GM21381 (cell line): ENCODE measurements at regions not wholly inside any gene's neighbourhood (a gene's known extent, or its start where the extent isn't known, plus 50 kb on each side); places are given as distances from the start of the nearest gene placed in this dataset.
"Not testable (repeated sequence)": the region's sequence is repeated elsewhere in the genome, so short reads cannot be mapped to it uniquely, and the experiment has no call there.

Source experiments
- ATAC-seq: cut with Tn5 transposase; IDR thresholded peaks from one replicate; pipeline ENCODE4 v1.9.1; 2021; ENCODE audit warnings: mild to moderate bottlenecking, moderate library complexity; ENCODE audit not compliant: unreplicated experiment

DNA sequence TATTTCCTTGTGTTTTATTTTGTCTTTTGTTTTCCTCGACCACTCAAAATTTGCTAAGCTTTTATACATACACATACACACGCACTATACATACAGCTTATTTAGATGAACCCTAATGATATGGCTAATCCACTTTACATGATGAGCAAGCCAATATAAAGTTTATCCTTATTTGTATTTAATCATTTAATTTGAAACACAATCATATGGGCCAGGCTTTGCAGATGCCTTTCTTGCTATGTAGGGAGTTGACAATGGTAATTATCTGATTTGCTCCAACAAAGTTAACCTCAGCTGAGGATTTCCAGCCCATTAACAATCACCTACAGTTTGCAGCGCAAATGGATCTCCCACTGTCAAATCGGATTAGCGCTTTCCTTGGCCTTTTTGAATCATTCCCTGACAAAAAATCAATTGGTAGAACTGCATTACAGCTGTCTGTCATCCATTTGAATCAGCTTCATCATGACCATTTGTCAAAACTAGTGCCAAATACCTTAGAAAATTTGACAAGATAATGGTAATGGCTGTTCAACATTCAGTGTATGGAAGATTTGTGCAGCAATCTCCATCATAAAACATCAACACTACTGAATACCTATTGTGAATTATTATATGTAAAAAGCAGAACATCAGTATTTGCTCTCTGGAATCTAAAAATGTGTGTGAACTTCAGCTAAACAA is 352.6 kb downstream of the MRPL39 start:
- no peak for ATAC-seq

DNA sequence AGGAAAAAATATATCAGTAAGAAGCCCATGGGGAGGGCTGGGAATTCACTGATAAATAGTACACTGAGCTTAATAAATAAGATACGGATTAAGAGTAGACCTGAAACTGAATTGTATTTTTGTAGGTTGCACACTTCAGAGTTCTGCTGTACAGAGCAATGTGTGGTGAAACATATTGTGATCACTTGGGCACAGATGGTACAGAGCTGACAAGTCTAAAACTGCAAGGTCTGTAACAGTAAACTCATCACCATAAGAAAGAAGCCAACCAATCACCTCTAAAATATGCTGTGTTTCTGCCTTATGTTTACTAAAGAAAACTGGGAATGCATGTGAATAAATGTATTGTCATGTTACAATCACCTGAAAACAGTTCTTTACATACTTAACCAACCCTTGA is 360.7 kb downstream of the MRPL39 start:
- no peak for ATAC-seq

DNA sequence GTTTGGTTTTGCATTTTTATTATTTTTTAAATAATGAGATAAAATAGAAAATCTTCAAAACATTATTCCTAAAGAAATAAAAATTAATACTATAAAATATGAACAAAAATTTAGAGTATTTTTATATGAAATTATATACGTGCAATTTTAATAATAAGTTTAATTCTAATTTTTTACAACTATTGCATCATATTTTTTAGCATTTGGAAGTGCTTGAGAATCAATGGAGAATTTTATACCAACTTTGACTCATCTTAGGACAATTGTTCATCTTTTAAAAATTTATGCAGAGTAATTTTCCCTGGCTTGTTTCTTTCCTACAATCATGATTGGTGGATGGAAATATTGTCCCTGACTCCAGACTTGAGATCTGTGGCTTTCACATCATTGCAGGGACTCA is 362.5 kb downstream of the MRPL39 start:
- no peak for ATAC-seq

DNA sequence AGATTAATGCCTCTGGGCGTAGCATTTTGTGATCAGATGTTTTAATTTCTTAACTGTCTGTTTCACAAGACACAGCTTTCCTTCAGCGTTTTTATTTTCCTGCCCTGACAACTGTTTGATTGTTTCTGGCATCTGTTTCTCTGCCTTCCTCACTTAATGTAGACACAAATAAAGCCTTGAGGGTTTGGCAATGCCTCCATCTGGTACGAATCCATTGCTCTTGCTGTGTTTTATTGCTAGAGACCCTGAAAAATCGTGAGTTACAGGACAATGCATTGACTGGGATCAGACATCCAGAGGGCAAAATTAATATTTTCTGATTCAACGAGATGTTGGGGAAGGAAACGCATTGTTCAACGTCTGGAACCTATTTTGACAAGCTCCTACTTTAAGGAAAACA is 363.5 kb downstream of the MRPL39 start:
- ATAC-seq, result no peak

DNA sequence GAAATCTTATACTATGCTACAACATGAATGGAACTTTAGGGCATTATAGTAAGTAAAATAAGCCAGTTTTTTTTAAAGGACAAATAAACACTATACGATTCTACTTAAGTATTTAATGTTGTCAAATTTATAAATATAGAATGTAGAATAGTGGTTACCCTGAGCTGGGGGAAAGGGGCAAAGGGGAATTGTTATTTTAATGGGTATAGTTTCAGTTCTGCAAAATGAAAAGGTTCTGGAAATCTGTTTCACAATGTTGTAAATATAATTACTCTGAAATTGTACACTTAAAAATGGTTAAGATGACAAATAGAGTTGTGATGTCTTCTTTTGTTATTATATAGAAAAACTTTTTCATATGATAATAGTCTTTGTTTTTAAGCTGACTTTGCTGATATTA is 366.3 kb downstream of the MRPL39 start:
- ATAC-seq, result no peak

DNA sequence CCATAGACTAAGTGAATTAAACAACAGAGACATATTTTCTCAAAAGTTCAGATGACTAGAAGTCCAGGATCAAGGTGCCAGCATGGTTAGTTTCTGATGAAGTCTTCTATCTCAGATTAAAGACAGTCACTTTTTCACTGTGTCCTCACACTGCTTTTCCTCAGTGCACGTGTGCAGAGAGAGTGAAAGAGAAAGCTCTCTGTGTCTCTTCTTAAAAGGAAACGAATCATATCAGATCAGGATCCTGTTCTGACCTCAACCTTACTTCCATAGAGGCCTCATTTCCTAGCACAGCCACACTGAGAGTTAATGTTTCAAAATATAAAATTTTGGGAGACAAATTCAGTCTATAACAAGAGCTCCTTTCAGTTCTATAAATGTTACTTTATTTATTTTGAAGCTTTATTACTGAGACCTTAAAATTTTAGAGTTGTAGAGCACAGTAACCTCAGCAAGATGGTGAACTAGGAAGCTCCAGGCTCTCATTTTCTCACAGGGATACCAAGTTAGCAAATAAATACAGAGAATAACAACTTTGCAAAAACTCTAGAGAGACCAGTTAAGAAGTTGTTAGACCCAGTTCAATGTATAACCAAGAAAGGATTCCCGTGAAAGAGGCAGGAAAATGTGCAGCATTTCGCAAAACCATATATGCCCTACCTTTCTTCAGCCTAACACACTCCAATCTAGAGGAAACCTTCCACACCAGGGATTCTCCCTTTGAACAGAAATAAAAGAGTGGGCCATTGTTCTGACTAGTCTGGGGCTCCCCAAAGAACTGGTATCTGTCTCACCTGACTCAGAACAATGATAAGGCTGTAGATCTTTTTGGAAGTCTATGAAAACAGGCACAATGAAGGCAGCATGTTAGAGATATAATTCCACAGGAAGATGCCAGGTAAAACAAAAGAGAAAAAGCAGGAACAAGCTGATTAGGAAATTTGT is 372.2 kb downstream of the MRPL39 start:
- ATAC-seq, result peak; percentile 93

DNA sequence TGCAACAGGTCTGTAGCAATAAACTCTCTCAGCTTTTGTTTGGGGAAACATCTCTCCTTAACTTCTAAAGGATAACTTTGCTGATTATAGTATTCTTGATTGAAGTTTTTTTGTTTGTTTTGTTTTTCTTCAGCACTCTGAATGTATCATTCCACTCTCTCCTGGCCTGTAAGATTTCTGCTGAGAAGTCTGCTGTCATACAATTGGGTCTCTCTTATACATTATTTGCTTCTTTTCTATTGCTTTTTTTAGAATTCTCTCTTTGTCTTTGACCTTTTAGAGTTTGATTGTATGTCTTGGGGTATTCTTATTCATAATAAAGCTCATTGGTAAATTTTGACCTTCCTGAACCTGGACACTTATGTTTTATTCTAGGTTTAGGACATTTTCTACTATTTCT is 386.3 kb downstream of the MRPL39 start:
- no peak for ATAC-seq

DNA sequence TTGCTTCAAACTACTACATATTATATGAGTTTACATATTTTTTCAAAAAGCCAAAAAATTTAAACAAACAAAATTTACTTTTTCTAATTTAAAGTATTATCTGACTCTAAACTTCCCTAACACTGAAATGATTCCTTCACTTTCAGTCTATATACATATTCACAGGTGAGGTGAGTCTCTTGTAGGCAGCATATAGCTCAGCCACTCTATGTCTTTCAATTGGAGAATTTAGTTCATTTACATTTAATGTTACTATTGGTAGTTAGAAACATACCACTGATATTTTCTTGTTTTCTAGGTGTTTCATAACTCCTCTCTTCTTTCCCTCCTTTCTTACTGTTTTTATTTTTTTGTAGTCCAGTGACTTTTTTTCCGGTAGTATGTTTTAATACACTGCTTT is 387.1 kb downstream of the MRPL39 start:
- no peak for ATAC-seq

DNA sequence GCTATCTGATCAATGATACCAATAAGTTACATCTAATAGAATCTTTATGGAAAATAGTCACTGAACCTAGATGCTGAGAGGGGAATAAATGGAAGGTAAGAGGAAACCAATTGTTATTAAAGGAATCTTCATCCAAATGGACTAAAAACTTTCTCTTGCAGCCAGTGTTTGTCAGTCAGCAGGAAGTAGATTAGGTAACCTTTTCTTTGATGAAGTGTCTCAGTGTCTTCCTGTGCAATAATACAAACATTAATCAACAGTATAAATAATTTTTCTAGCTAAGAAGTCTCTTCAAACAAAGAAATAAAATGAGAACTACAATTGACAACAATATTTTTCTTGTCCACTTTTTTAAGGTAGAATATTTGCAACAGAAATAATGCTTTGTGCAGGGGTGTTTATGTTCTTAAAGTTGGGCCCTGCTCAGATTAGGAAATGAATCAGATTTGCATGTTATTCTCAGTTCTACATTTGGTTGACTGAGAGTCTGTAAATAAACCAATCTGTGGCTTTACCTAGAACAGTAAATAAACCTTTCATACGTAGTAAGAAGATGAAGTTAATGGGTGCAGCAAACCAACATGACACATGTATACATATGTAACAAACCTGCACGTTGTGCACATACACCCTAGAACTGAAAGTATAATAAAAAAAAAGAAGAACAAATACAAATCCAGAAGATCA is 391.4 kb downstream of the MRPL39 start:
- ATAC-seq, result peak; percentile 98

DNA sequence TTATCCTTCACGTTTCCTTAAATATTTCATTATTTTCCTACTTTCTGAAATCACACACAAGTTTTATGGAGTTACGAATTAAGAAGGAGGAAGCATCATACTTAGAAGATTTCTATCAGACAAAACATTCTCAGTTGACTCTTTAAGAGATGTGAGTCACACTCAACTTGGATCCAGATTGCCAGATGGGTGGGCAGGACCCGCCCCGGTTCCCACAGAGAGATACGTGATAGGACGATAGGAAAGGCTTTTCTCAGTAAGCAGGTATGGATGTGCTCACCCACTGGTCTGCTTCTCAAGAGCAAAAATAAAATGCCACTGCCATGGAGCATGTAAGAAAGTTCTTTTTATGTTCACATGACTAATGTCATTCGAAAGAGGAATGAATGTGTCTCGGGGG is 392.6 kb downstream of the MRPL39 start:
- ATAC-seq, result no peak

DNA sequence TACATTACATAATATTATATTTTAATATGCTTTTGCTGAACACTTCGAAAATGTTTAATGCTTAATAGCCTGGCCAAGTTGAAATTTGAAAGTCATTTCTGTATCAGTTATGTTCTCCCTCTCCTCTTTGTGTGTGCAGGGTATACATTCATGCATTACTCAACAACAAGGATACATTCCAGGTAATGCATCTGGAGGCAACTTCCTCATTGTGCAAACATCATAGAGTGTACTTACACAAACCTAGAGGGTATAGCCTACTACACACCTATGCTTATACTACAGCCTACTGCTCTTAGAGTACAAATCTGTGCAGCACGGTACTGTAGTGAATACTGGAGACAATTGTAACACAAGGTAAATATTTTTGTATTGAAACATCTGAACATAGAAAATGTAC is 407.3 kb downstream of the MRPL39 start:
- no peak for ATAC-seq

DNA sequence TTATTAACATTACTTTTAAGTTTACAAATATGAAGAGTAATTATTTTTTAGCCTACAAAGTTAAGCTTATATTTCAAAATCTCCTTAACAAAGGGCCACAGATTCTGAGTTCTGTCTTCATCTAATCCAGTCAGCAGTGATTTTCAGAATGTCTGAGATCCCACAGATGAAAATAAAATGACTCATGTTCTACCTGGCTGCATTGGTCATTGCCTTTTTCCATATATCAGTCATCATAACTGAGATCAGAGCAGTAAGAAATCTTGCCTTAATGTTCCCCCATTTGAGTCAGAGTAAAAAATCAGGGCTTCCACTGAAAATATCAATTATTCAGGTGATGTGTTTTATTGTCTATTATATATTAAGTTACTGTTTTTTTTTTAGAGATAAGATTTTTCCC is 416.1 kb downstream of the MRPL39 start:
- ATAC-seq, result peak; percentile 50

DNA sequence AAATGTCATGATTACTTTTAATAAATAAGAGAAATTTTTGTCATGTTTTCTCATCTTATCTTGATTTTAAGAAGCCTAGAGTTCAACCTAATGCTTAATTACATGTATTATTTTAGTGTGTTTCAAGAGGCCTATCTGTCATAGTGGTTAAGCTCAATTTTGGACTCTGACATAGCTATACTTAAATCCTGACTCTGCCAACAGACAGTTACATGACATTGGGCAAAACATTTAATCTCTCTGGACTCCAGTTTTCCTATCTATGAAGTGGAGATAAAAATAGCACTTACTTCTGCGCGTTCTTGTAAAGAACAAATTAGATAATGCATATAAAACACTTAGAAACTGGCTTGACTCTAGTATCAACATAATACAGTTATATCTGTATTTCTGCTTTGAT is 417.8 kb downstream of the MRPL39 start:
- no peak for ATAC-seq

DNA sequence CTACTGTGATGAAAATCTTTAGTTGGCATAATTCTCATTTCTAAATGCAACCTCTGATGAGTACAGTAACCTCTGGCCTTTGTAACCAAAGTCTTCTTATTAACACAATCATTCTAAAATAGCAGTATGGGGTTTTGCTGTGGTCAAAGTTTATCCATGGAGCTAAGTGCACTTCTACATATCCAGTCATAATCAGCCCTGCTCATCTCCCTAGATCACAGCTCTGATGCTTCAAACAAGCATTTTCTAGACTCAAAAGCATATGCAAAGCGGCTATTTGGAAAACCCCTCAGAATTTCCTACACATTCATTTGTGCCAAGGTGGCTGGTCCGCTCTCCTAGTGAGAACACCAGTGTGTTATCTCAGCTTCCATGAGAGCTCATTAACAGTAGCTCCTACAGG is 418.6 kb downstream of the MRPL39 start:
- peak; percentile 68 for ATAC-seq

DNA sequence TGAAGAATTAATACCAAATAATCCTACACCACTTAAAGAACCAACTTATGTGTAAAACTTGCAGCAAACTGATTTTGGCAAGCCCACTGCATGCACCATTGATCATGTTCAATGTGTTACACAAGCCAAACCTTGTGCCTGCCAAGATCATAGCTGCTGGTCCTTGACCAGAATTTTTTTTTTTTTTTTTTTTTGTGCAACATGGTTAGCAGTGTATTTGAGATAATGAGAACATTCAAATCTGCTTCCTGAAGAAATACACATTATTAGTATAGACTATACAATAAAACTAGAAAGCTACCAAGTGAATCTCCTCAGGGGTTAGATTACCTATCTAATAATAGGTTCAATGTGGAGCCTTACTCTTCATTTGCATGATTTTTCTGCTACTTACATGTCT is 421.0 kb downstream of the MRPL39 start:
- no peak for ATAC-seq

DNA sequence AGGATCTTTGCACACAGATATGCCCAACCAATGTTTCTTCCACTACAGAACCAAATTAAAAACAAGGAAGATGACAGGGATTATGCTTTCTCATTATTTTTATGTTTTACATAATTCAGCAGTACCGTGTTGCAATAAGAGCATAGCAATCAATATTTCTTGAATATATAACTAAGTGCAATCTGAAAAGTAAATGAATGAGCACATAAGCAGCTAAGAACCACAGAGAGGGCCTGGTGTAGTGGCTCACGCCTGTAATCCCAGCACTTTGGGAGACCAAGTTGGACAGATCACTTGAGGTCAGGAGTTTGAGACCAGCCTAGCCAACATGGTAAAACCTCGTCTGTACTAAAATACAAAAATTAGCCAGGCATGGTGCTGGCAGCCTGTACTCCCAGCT is 423.7 kb downstream of the MRPL39 start:
- ATAC-seq, result no peak

DNA sequence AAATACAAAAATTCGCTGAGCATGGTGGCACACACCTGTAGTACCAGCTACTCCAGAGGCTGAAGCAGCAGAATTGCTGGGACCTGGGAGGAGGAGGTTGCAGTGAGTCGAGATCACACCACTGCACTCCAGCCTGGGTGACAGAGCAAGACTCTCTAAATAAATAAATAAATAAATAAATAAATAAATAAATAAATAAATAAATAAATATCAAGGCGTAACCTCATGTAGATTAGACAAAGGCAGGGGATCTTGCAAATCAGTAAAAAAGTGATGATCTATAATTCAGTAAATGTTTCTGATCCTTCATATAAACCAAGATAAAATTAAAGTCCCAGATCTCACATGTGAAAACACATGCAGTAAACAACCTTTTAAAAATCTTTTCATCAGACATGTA is 425.6 kb downstream of the MRPL39 start:
- ATAC-seq, result not testable (repeated sequence)

DNA sequence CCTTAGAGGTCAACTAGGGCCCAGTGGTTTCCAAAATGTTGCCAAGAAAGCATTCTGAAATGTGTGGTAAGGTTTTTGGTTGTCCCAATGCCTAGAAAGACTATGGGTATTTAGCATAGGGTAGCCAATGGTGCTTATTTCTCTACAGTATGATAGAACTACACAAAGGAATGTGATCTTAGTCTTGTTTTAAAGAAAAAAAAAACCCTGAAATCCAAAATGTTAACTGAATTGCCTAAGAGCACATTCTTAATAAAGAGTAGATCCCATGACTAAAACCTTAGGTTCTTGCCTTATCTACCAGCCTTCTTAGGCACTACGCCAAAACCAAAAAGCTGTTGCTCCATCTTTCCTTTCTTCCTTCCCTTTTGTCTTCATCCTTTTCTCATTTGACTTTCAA is 428.2 kb downstream of the MRPL39 start:
- ATAC-seq, result no peak

DNA sequence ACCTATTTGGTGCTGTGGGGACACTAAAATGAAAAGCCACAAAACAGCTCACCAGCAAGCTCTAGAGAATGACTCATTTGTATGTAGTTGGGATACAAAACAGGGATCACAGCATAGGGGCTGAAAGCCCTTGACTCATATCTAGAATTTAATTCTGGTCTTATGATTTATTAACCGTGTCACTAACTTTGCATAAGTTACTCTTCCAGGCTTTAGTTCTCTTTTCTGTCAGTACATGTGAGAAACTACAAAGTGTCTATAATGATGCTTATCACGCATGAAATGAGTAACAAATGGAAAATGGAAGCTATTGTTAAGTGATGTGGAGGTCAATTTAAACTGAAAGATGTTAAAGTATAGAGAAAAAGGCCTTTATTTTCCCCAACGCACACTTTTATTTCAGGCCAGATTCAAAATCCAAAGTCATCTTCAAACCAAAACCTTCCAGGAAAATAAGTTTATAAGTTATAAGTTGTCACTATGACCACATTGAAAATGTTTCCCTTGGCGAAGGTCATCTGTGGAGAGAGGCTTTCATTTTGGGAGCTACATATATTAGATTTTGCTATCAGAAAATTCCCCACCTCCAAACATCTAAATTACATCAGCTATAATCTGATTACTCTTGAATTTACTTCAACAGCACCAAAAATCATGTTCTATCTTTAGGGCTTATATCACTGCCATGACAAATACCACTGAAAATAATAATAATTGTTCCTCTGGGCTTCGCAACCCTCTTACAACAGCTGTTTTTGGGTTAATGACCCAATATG is 430.5 kb downstream of the MRPL39 start:
- peak; percentile 77 for ATAC-seq

DNA sequence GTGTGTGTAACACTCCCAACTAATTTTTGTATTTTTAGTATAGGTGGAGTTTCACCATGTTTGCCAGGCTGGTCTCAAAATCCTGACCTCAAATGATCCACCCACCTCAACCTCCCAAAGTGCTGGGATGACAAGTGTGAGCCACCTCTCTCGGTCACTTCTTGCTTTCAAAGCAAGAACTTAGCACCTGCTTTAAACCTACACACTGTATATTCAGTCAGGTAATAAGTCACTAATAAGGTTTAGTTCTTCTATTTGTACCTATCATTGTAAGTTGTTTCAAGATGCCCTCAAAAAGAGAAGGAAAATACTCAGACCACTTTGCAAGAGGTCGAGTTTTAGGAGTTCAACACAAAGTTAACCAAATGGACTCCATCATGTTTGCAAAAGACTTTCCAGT is 431.3 kb downstream of the MRPL39 start:
- peak; percentile 61 for ATAC-seq

DNA sequence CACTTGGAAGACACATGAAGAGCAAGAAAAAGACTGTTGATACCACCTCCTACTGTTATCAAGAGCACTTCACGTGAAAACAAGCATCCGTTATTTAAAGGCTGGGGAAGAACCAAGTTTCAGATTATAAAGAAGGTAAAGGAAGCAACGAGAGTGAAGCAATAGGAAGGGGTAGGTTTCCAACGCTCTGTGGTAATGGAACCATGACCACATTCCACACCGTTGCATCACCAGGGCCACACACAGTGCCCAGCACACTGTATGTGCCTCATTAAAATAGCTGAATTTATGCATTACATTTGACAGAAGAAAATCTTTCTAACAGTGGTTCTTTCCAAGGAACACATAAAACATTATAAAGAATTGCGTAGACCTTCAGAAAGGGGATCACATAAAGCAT is 435.8 kb downstream of the MRPL39 start:
- ATAC-seq, result no peak
